MM.1S (cell line): ENCODE measurements at regions not wholly inside any gene's neighbourhood (a gene's known extent, or its start where the extent isn't known, plus 50 kb on each side); places are given as distances from the start of the nearest gene placed in this dataset.

Source experiments
- DNase-seq: peaks from one replicate; pipeline ENCODE4 v3.0.0-alpha.2; 2015
- H2AFZ ChIP-seq: fragments of 300-600 bp; sonication (generic); 2 replicates; pipeline ENCODE4 v1.6.0; 2016; ENCODE audit warnings: antibody characterized with exemption, low read length
- H3F3A ChIP-seq: fragments of 300-600 bp; sonication (generic); 2 replicates; pipeline ENCODE4 v1.6.1; 2016; ENCODE audit warnings: mild to moderate bottlenecking, antibody characterized with exemption, low read length, moderate library complexity, mixed read lengths; ENCODE audit not compliant: insufficient read depth
- H3K27ac ChIP-seq: fragments of 300-600 bp; sonication (generic); 2 replicates; pipeline ENCODE4 v1.5.1; 2016; ENCODE audit warnings: mild to moderate bottlenecking, low read length
- H3K27me3 ChIP-seq: fragments of 300-600 bp; sonication (generic); replicated peaks from 2 replicates; pipeline ENCODE4 v1.6.0; 2016; ENCODE audit warnings: low read length; ENCODE audit not compliant: insufficient read depth
- H3K36me3 ChIP-seq: fragments of 300-600 bp; sonication (generic); replicated peaks from 2 replicates; pipeline ENCODE4 v1.6.1; 2016; ENCODE audit warnings: mild to moderate bottlenecking, low read length, mixed read lengths; ENCODE audit not compliant: insufficient read depth
- H3K4me1 ChIP-seq: fragments of 300-600 bp; sonication (generic); 2 replicates; pipeline ENCODE4 v1.6.1; 2016; ENCODE audit warnings: low read length, mixed read lengths
- H3K4me2 ChIP-seq: fragments of 300-600 bp; sonication (generic); 2 replicates; pipeline ENCODE4 v1.6.0; 2016; ENCODE audit warnings: low read depth, low read length
- H3K4me3 ChIP-seq: fragments of 300-600 bp; sonication (generic); 2 replicates; pipeline ENCODE4 v1.5.1; 2016; ENCODE audit warnings: low read length, mixed read lengths
- H3K79me2 ChIP-seq: fragments of 300-600 bp; sonication (generic); 2 replicates; pipeline ENCODE4 v1.6.1; 2016; ENCODE audit warnings: mixed run types, low read length, mixed read lengths
- H3K9ac ChIP-seq: fragments of 300-600 bp; sonication (generic); 2 replicates; pipeline ENCODE4 v1.6.1; 2016; ENCODE audit warnings: low read length, mixed read lengths
- H3K9me2 ChIP-seq: fragments of 300-600 bp; sonication (generic); replicated peaks from 2 replicates; pipeline ENCODE4 v1.6.1; 2016; ENCODE audit warnings: mild to moderate bottlenecking, low read length, mixed read lengths; ENCODE audit not compliant: insufficient read depth
- H3K9me3 ChIP-seq: fragments of 300-600 bp; sonication (generic); replicated peaks from 2 replicates; pipeline ENCODE4 v1.6.1; 2016; ENCODE audit warnings: mild to moderate bottlenecking, low read length, mixed read lengths; ENCODE audit not compliant: insufficient read depth
- H4K20me1 ChIP-seq: fragments of 300-600 bp; sonication (generic); 2 replicates; pipeline ENCODE4 v1.6.1; 2016; ENCODE audit warnings: mild to moderate bottlenecking, low read length, moderate library complexity, mixed read lengths; ENCODE audit not compliant: insufficient read depth
- EZH2 ChIP-seq: fragments of 300-600 bp; sonication (generic); optimal IDR thresholded peaks from 2 replicates; pipeline ENCODE3; 2017; ENCODE audit warnings: low read depth, mild to moderate bottlenecking, antibody characterized with exemption, low read length, mixed read lengths
- EZH2phosphoT487 ChIP-seq: fragments of 300-600 bp; sonication (generic); IDR thresholded peaks from 2 replicates; pipeline ENCODE4 v1.6.1; 2018; ENCODE audit warnings: antibody characterized with exemption, low read length
- TF ChIP-seq, protein P1 (sequence below): fragments of 300-600 bp; sonication (generic); IDR thresholded peaks from 2 replicates; pipeline ENCODE4 v1.5.1; 2016; ENCODE audit warnings: antibody characterized with exemption, low read length, mixed read lengths

- no peaks in the 10 kb centered on the region for H3K79me2 ChIP-seq
- H2AFZ ChIP-seq: no peak overlapping the region
- H3K9me2 ChIP-seq: no peaks in the 10 kb centered on the region
- H3K4me3 ChIP-seq: no peak overlapping the region
- no peaks in the 10 kb centered on the region for H3K36me3 ChIP-seq
- H3K4me1 ChIP-seq: no peaks in the 10 kb centered on the region
- H3F3A ChIP-seq: no peaks in the 10 kb centered on the region
- no peak overlapping the region for H3K27ac ChIP-seq
- no peaks in the 10 kb centered on the region for H4K20me1 ChIP-seq
- no peak for DNase-seq
- H3K27me3 ChIP-seq: no peaks in the 10 kb centered on the region
- no peaks in the 10 kb centered on the region; the same call in 1 of the 2 replicates for H3K9me3 ChIP-seq
- no peak overlapping the region for H3K9ac ChIP-seq
- H3K4me2 ChIP-seq: no peak overlapping the region
- TF ChIP-seq EZH2 (no peak), EZH2phosphoT487 (no peak)
- TF ChIP-seq, protein P1, sequence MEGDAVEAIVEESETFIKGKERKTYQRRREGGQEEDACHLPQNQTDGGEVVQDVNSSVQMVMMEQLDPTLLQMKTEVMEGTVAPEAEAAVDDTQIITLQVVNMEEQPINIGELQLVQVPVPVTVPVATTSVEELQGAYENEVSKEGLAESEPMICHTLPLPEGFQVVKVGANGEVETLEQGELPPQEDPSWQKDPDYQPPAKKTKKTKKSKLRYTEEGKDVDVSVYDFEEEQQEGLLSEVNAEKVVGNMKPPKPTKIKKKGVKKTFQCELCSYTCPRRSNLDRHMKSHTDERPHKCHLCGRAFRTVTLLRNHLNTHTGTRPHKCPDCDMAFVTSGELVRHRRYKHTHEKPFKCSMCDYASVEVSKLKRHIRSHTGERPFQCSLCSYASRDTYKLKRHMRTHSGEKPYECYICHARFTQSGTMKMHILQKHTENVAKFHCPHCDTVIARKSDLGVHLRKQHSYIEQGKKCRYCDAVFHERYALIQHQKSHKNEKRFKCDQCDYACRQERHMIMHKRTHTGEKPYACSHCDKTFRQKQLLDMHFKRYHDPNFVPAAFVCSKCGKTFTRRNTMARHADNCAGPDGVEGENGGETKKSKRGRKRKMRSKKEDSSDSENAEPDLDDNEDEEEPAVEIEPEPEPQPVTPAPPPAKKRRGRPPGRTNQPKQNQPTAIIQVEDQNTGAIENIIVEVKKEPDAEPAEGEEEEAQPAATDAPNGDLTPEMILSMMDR: no peak
These were observed 1138.6 kb upstream of the SORCS1 start for GRCh38 chr10:108303149-108303548.

DNA sequence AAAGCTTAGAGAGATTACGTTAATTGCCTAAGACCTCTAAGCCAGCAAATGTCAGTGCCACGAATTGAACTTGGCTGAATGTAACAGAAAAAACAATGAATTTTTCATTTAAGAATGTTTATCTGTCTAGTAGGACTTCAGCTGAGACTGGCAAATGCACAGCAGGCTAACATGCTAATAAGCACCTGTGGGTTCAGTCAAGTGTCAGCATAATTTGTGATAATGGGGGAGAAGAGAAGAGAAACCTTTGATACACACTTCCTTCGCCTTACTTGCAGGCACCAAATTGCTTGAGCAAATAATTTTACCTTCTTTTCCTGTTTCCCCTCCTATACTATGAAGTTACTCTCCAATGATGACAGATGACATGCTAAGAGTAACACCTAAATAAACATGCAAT lies 1136.5 kb upstream of the SORCS1 start:
- Histone ChIP-seq H3K27ac (no peak overlapping the region), H3K79me2 (no peaks in the 10 kb centered on the region), H3K4me3 (no peak overlapping the region), H3K36me3 (no peaks in the 10 kb centered on the region), H4K20me1 (no peaks in the 10 kb centered on the region), H3K4me2 (no peak overlapping the region), H3F3A (no peaks in the 10 kb centered on the region), H3K9ac (no peak overlapping the region), H3K9me3 (no peaks in the 10 kb centered on the region; the same call in 1 of the 2 replicates), H3K27me3 (no peaks in the 10 kb centered on the region), H3K9me2 (no peaks in the 10 kb centered on the region), H2AFZ (no peak overlapping the region), H3K4me1 (no peaks in the 10 kb centered on the region)
- TF ChIP-seq EZH2phosphoT487 (no peak), EZH2 (no peak)
- TF ChIP-seq, protein P1: no peak
- no peak for DNase-seq

DNA sequence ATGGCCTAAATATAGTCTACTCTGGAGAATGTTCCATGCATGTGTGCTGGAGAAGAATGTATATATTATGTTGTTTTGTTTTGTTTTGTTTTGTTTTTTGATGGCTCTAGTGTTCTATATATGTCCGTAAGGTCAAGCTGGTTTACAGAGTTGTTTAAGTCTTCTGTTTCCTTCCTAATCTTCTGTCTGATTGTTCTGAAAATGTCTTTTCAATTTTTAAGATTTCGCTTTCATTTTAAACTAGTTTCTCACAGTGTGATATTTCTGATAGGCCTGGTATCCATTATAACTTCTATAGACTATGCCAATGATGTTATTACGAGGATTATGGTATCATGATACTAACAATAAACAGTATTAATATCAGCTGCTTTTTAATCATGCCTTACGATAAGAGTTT lies 1126.3 kb upstream of the SORCS1 start:
- Histone ChIP-seq H3F3A (no peaks in the 10 kb centered on the region), H3K4me3 (no peak overlapping the region), H3K9me2 (no peaks in the 10 kb centered on the region), H3K9me3 (no peaks in the 10 kb centered on the region), H3K4me2 (no peak overlapping the region), H3K36me3 (no peaks in the 10 kb centered on the region), H3K27ac (no peak overlapping the region), H4K20me1 (no peaks in the 10 kb centered on the region), H2AFZ (no peak overlapping the region), H3K4me1 (no peaks in the 10 kb centered on the region), H3K9ac (no peak overlapping the region), H3K79me2 (no peaks in the 10 kb centered on the region), H3K27me3 (no peaks in the 10 kb centered on the region)
- TF ChIP-seq EZH2phosphoT487 (no peak), EZH2 (no peak)
- TF ChIP-seq, protein P1: no peak
- DNase-seq: no peak
